Common myeloid progenitor, CD34-positive (primary cell): ENCODE measurements at regions not wholly inside any gene's neighbourhood (a gene's known extent, or its start where the extent isn't known, plus 50 kb on each side); places are given as distances from the start of the nearest gene placed in this dataset.
"Not testable (repeated sequence)": the region's sequence is repeated elsewhere in the genome, so short reads cannot be mapped to it uniquely, and the experiment has no call there.

ENCODE experiments used
- CTCF ChIA-PET: fragments of 350-600 bp; sonication (Branson Sonifier 250); formaldehyde crosslinking; loops from one replicate; lab custom pipeline; 2021; ENCODE audit warnings: antibody characterized with exemption; lab: Charles Lee
- POLR2A ChIA-PET: fragments of 350-600 bp; sonication (Branson Sonifier 250); formaldehyde crosslinking; loops from one replicate; lab custom pipeline; 2021; ENCODE audit warnings: antibody characterized with exemption; lab: Charles Lee
- DNase-seq, 3 donors: peaks; one replicate each; pipeline versions ENCODE4 v3.0.0 to v3.0.0-alpha.2; 2013
- H3K27ac ChIP-seq, 2 experiments: 1 replicate in 1 of 2; 2 replicates in 1 of 2; pipeline ENCODE4 v1.7.0; 2013; ENCODE audit warnings: inconsistent platforms in 2 of 2, low read length in 2 of 2, mild to moderate bottlenecking in 2 of 2, low read depth in 1 of 2, moderate library complexity in 1 of 2; ENCODE audit not compliant: severe bottlenecking in 2 of 2, insufficient read depth in 1 of 2, poor library complexity in 1 of 2
- H3K27me3 ChIP-seq, 5 experiments: replicated peaks in 2 of 5; 1 replicate in 3 of 5; 2 replicates in 2 of 5; pipeline versions ENCODE4 v1.6.1 to v1.7.0; 2013; ENCODE audit warnings: low read length in 4 of 5, mild to moderate bottlenecking in 2 of 5, moderate library complexity in 2 of 5, inconsistent platforms in 1 of 5; ENCODE audit not compliant: insufficient read depth in 5 of 5, control insufficient read depth in 4 of 5
- H3K36me3 ChIP-seq, 4 experiments: 1 replicate in 2 of 4; 2 replicates in 2 of 4; pipeline versions ENCODE4 v1.6.1 to v1.7.0; 2013; ENCODE audit warnings: low read length in 3 of 4, control low read depth in 1 of 4, mild to moderate bottlenecking in 1 of 4; ENCODE audit not compliant: control insufficient read depth in 4 of 4, insufficient read depth in 4 of 4
- H3K4me1 ChIP-seq, 4 experiments: 1 replicate in 3 of 4; 2 replicates in 1 of 4; pipeline versions ENCODE4 v1.6.1 to v1.7.1; 2013; ENCODE audit warnings: low read length in 3 of 4, mild to moderate bottlenecking in 3 of 4, control low read depth in 1 of 4, inconsistent platforms in 1 of 4, moderate library complexity in 1 of 4; ENCODE audit not compliant: control insufficient read depth in 4 of 4, insufficient read depth in 4 of 4; ENCODE audit errors: control extremely low read depth in 1 of 4
- H3K4me3 ChIP-seq, 7 experiments: 1 replicate in 4 of 7; 2 replicates in 3 of 7; pipeline versions ENCODE4 v1.5.1 to v1.7.0; 2013; ENCODE audit warnings: mild to moderate bottlenecking in 7 of 7, low read length in 6 of 7, moderate library complexity in 6 of 7, inconsistent platforms in 2 of 7, low read depth in 2 of 7, control low read depth in 1 of 7; ENCODE audit not compliant: insufficient read depth in 4 of 7, control insufficient read depth in 1 of 7; ENCODE audit errors: extremely low read depth in 1 of 7
- H3K9me3 ChIP-seq, 5 experiments: 1 replicate in 4 of 5; 2 replicates in 1 of 5; pipeline versions ENCODE4 v1.6.1 to v1.7.1; 2013; ENCODE audit warnings: low read length in 4 of 5, mild to moderate bottlenecking in 2 of 5, inconsistent platforms in 1 of 5, low read depth in 1 of 5, moderate library complexity in 1 of 5; ENCODE audit not compliant: control insufficient read depth in 4 of 5, insufficient read depth in 2 of 5; ENCODE audit errors: control extremely low read depth in 1 of 5
- WGBS: methylation state at CpG from one replicate; pipeline ENCODE4 v1.1.5; 2013; ENCODE audit not compliant: insufficient coverage; 5-methylcytosine and 5-hydroxymethylcytosine counted together

GRCh38 chr4:118432359-118432758 is 79.6 kb upstream of the PRSS12 start:
- H3K4me3 ChIP-seq, H3K4me1 ChIP-seq, CTCF ChIA-PET, H3K27me3 ChIP-seq, H3K36me3 ChIP-seq, H3K27ac ChIP-seq, DNase-seq, H3K9me3 ChIP-seq, POLR2A ChIA-PET: not testable (repeated sequence)
- 89% methylated on average over 3 of the region's 5 CpGs for WGBS

- H3K4me1 ChIP-seq, H3K4me3 ChIP-seq, H3K27me3 ChIP-seq, H3K36me3 ChIP-seq, POLR2A ChIA-PET, DNase-seq, CTCF ChIA-PET, H3K27ac ChIP-seq, H3K9me3 ChIP-seq: not testable (repeated sequence)
- WGBS: no CpG with 5 or more reads among the region's 5 CpGs
Measured at GRCh38 chr4:118433612-118434375, 81.0 kb upstream of the PRSS12 start.

- H3K27ac ChIP-seq, DNase-seq, H3K4me1 ChIP-seq, POLR2A ChIA-PET, H3K27me3 ChIP-seq, H3K9me3 ChIP-seq, CTCF ChIA-PET, H3K4me3 ChIP-seq, H3K36me3 ChIP-seq: not testable (repeated sequence)
- WGBS: 100% methylated on average over 1 of the region's 3 CpGs
Measured at GRCh38 chr4:118435415-118435814, 82.6 kb upstream of the PRSS12 start.

GRCh38 chr4:118442115-118442837 is 89.5 kb upstream of the PRSS12 start:
- H3K27ac ChIP-seq, H3K9me3 ChIP-seq, H3K27me3 ChIP-seq, H3K36me3 ChIP-seq, H3K4me1 ChIP-seq, POLR2A ChIA-PET, DNase-seq, H3K4me3 ChIP-seq, CTCF ChIA-PET: not testable (repeated sequence)
- WGBS: 88% methylated on average over 1 of the region's 8 CpGs

GRCh38 chr4:118447397-118447796 is 94.6 kb upstream of the PRSS12 start:
- WGBS: 100% methylated on average over 1 of the region's 3 CpGs
- H3K4me1 ChIP-seq, CTCF ChIA-PET, H3K36me3 ChIP-seq, POLR2A ChIA-PET, H3K4me3 ChIP-seq, H3K27ac ChIP-seq, H3K27me3 ChIP-seq, DNase-seq, H3K9me3 ChIP-seq: not testable (repeated sequence)

GRCh38 chr4:118454857-118455256 is 102.1 kb upstream of the PRSS12 start:
- CTCF ChIA-PET, DNase-seq, H3K4me1 ChIP-seq, POLR2A ChIA-PET, H3K9me3 ChIP-seq, H3K36me3 ChIP-seq, H3K27ac ChIP-seq, H3K4me3 ChIP-seq, H3K27me3 ChIP-seq: not testable (repeated sequence)
- 86% methylated on average over 1 of the region's 1 CpG for WGBS

- CTCF ChIA-PET, DNase-seq, H3K36me3 ChIP-seq, H3K4me1 ChIP-seq, POLR2A ChIA-PET, H3K27me3 ChIP-seq, H3K27ac ChIP-seq, H3K9me3 ChIP-seq, H3K4me3 ChIP-seq: not testable (repeated sequence)
- WGBS: 100% methylated on average over 3 of the region's 5 CpGs
Measured at GRCh38 chr4:118461435-118461834, 108.6 kb upstream of the PRSS12 start.
